ENCODE measurements at regions not wholly inside any gene's neighbourhood (a gene's known extent, or its start where the extent isn't known, plus 50 kb on each side); places are given as distances from the start of the nearest gene placed in this dataset.

DNA sequence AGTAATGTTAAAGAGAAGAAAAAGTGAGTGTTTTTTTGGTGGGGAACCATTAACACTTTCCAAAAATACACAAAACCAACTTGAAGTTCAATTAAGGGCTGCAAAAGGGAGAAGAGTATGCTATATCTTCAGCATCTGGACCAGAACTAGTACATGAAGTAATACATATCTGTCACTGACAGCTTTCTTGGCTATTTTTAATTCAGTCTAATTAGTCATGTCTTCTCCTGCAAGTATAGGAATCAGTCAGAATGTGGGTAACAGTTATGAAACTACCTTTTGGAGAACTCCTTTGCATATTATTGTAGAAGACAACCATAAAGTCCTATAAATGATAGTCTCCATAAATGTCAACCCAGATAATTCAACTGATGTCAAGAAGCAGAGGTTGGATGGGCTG, 901.2 kb downstream of the TTLL7 start:
- Histone ChIP-seq H3K4me3 (no peak overlapping the region), H3K27me3 (ENCODE audit: low read depth) (no peaks in the 10 kb centered on the region), H3K27ac (no peak overlapping the region), H3K9me3 (no peaks in the 10 kb centered on the region), H3K4me1 (no peaks in the 10 kb centered on the region), H3K36me3 (no peaks in the 10 kb centered on the region)
- ATAC-seq (no peak), DNase-seq (no peak)
- intact Hi-C loops (cut with DNase I) = no loop called here
- no peak for TF ChIP-seq CTCF (IDR thresholded peaks at IDR 0.05)

- Histone ChIP-seq H3K9me3 (no peaks in the 10 kb centered on the region), H3K27ac (no peak overlapping the region), H3K4me3 (no peak overlapping the region), H3K27me3 (ENCODE audit: low read depth) (no peaks in the 10 kb centered on the region), H3K4me1 (no peaks in the 10 kb centered on the region), H3K36me3 (no peaks in the 10 kb centered on the region)
- TF ChIP-seq CTCF (IDR thresholded peaks at IDR 0.05) = no peak
- DNase-seq (no peak), ATAC-seq (no peak)
- intact Hi-C loops (cut with DNase I) = no loop called here
These were observed 903.4 kb downstream of the TTLL7 start for GRCh38 chr1:83095570-83095969.

DNA sequence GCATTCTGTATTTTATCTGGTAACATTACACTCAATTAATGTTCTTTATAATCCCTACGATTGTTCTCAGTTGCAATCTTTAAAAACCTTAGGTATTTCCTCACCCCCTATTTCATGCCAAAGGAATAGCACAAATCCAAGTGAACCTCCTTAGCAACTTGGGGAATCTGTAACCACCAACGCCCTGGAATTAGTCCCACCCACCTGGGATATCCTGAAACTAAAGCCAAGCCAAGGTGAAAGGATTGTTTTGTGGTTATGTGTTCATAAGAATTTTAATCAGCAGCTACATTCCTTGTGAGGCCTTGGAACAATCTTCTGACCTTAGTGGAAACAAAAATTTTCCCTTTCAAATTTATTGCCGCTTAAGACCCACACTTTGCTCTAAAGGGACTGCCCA, 908.7 kb downstream of the TTLL7 start:
- Histone ChIP-seq H3K27me3 (ENCODE audit: low read depth) (no peaks in the 10 kb centered on the region), H3K4me3 (no peak overlapping the region), H3K4me1 (no peaks in the 10 kb centered on the region), H3K27ac (no peak overlapping the region), H3K9me3 (no peaks in the 10 kb centered on the region), H3K36me3 (no peaks in the 10 kb centered on the region)
- DNase-seq (no peak), ATAC-seq (no peak)
- intact Hi-C loops (cut with DNase I) = no loop called here
- TF ChIP-seq CTCF (IDR thresholded peaks at IDR 0.05) = no peak

- intact Hi-C loops (cut with DNase I) = no loop called here
- Histone ChIP-seq H3K9me3 (no peaks in the 10 kb centered on the region), H3K4me3 (no peak overlapping the region), H3K27me3 (ENCODE audit: low read depth) (no peaks in the 10 kb centered on the region), H3K36me3 (no peaks in the 10 kb centered on the region), H3K27ac (no peak overlapping the region), H3K4me1 (no peaks in the 10 kb centered on the region)
- DNase-seq (no peak), ATAC-seq (no peak)
- no peak for TF ChIP-seq CTCF (IDR thresholded peaks at IDR 0.05)
These were observed 911.1 kb downstream of the TTLL7 start for GRCh38 chr1:83087851-83088250.

GRCh38 chr1:83086986-83087512, 911.9 kb downstream of the TTLL7 start:
- Histone ChIP-seq H3K4me3 (no peak overlapping the region), H3K27me3 (ENCODE audit: low read depth) (no peaks in the 10 kb centered on the region), H3K36me3 (no peaks in the 10 kb centered on the region), H3K4me1 (no peaks in the 10 kb centered on the region), H3K9me3 (no peaks in the 10 kb centered on the region), H3K27ac (no peak overlapping the region)
- TF ChIP-seq CTCF (IDR thresholded peaks at IDR 0.05) = no peak
- DNase-seq = no peak
- intact Hi-C loops (cut with DNase I) = no loop called here
- no peak for ATAC-seq

GRCh38 chr1:83086346-83086745, 912.6 kb downstream of the TTLL7 start:
- DNase-seq (no peak), ATAC-seq (no peak)
- no peak for TF ChIP-seq CTCF (IDR thresholded peaks at IDR 0.05)
- H3K4me3 ChIP-seq = no peak overlapping the region
- intact Hi-C loops (cut with DNase I) = no loop called here
- no peaks in the 10 kb centered on the region for H3K36me3 ChIP-seq
- H3K9me3 ChIP-seq = no peaks in the 10 kb centered on the region
- no peaks in the 10 kb centered on the region for H3K4me1 ChIP-seq
- H3K27me3 ChIP-seq (ENCODE audit: low read depth) = no peaks in the 10 kb centered on the region
- H3K27ac ChIP-seq = no peak overlapping the region
